H9 (cell line): ENCODE measurements at regions not wholly inside any gene's neighbourhood (a gene's known extent, or its start where the extent isn't known, plus 50 kb on each side); places are given as distances from the start of the nearest gene placed in this dataset.

Source experiments
- DNase-seq: peaks from one replicate; pipeline ENCODE4 v3.0.0-alpha.2; 2017
- H2AFZ ChIP-seq: one replicate; pipeline ENCODE4 v1.6.1; 2013; ENCODE audit warnings: mild to moderate bottlenecking, low read length, control low read depth, moderate library complexity
- H2AK5ac ChIP-seq: 2 replicates; pipeline ENCODE4 v1.6.1; 2013; ENCODE audit warnings: low read length, control low read depth, mixed read lengths; ENCODE audit not compliant: insufficient read length
- H2BK120ac ChIP-seq: one replicate; pipeline ENCODE4 v1.6.1; 2013; ENCODE audit warnings: low read depth, mild to moderate bottlenecking, low read length, control low read depth, inconsistent platforms; ENCODE audit not compliant: poor library complexity, severe bottlenecking
- H2BK12ac ChIP-seq: 2 replicates; pipeline ENCODE4 v1.6.1; 2013; ENCODE audit warnings: low read length, control low read depth, mixed read lengths, low read depth; ENCODE audit not compliant: insufficient read length
- H2BK15ac ChIP-seq: 2 replicates; pipeline ENCODE4 v1.6.1; 2013; ENCODE audit warnings: low read depth, low read length, control low read depth
- H2BK20ac ChIP-seq: one replicate; pipeline ENCODE4 v1.6.1; 2013; ENCODE audit warnings: low read depth, mild to moderate bottlenecking, low read length, control low read depth, inconsistent platforms; ENCODE audit not compliant: poor library complexity, severe bottlenecking
- H2BK5ac ChIP-seq: 2 replicates; pipeline ENCODE4 v1.6.1; 2013; ENCODE audit warnings: low read length, control low read depth, mixed read lengths; ENCODE audit not compliant: insufficient read length
- H3K14ac ChIP-seq: 2 replicates; pipeline ENCODE4 v1.6.1; 2013; ENCODE audit warnings: low read length, control low read depth; ENCODE audit not compliant: insufficient read depth
- H3K18ac ChIP-seq: 2 replicates; pipeline ENCODE4 v1.6.1; 2013; ENCODE audit warnings: low read depth, mild to moderate bottlenecking, mixed read lengths, low read length, control low read depth; ENCODE audit not compliant: insufficient read length
- H3K23ac ChIP-seq: 2 replicates; pipeline ENCODE4 v1.6.1; 2013; ENCODE audit warnings: low read length, control low read depth, mixed read lengths, low read depth; ENCODE audit not compliant: insufficient read length
- H3K23me2 ChIP-seq: 2 replicates; pipeline ENCODE4 v1.6.1; 2013; ENCODE audit warnings: low read depth, mild to moderate bottlenecking, mixed read lengths, low read length, control low read depth; ENCODE audit not compliant: insufficient read length, poor library complexity, severe bottlenecking
- H3K27ac ChIP-seq: 2 replicates; pipeline ENCODE4 v1.5.1; 2013; ENCODE audit warnings: low read length, control low read depth, mixed read lengths, low read depth; ENCODE audit not compliant: insufficient read length
- H3K27me3 ChIP-seq: 2 replicates; pipeline ENCODE4 v1.6.1; 2013; ENCODE audit warnings: low read length, control low read depth, inconsistent platforms; ENCODE audit not compliant: insufficient read depth
- H3K4ac ChIP-seq: 2 replicates; pipeline ENCODE4 v1.6.1; 2013; ENCODE audit warnings: low read depth, mild to moderate bottlenecking, control low read depth, inconsistent platforms, low read length, moderate library complexity
- H3K4me1 ChIP-seq: 2 replicates; pipeline ENCODE4 v1.6.1; 2013; ENCODE audit warnings: low read length, control low read depth, inconsistent platforms; ENCODE audit not compliant: insufficient read depth
- H3K4me2 ChIP-seq: 2 replicates; pipeline ENCODE4 v1.6.1; 2013; ENCODE audit warnings: low read length, control low read depth, mixed read lengths; ENCODE audit not compliant: insufficient read length, insufficient read depth
- H3K56ac ChIP-seq: 2 replicates; pipeline ENCODE4 v1.6.1; 2013; ENCODE audit warnings: low read depth, mild to moderate bottlenecking, mixed read lengths, low read length, control low read depth; ENCODE audit not compliant: insufficient read length
- H3K79me1 ChIP-seq: 2 replicates; pipeline ENCODE4 v1.6.1; 2013; ENCODE audit warnings: low read depth, mild to moderate bottlenecking, moderate library complexity, low read length, control low read depth, inconsistent platforms; ENCODE audit not compliant: insufficient read depth, poor library complexity, severe bottlenecking
- H3K79me2 ChIP-seq: 2 replicates; pipeline ENCODE4 v1.6.1; 2013; ENCODE audit warnings: low read length, control low read depth, inconsistent platforms; ENCODE audit not compliant: insufficient read depth
- H3K9ac ChIP-seq: 2 replicates; pipeline ENCODE4 v1.6.1; 2013; ENCODE audit warnings: low read length, control low read depth, mixed read lengths; ENCODE audit not compliant: insufficient read length; ENCODE audit errors: extremely low read depth
- H3K9me3 ChIP-seq: one replicate; pipeline ENCODE4 v1.6.1; 2013; ENCODE audit warnings: low read depth, low read length, inconsistent platforms; ENCODE audit not compliant: control insufficient read depth
- H3T11ph ChIP-seq: one replicate; pipeline ENCODE4 v1.6.1; 2013; ENCODE audit warnings: mild to moderate bottlenecking, low read length, control low read depth, inconsistent platforms
- H4K20me1 ChIP-seq: one replicate; pipeline ENCODE4 v1.6.1; 2013; ENCODE audit not compliant: control insufficient read depth, insufficient read length, insufficient read depth
- H4K5ac ChIP-seq: 2 replicates; pipeline ENCODE4 v1.6.1; 2013; ENCODE audit warnings: low read depth, mild to moderate bottlenecking, mixed read lengths, low read length, control low read depth; ENCODE audit not compliant: insufficient read length
- H4K8ac ChIP-seq: replicated peaks from 2 replicates; pipeline ENCODE4 v1.6.1; 2013; ENCODE audit warnings: low read length, control low read depth, mixed read lengths, low read depth; ENCODE audit not compliant: insufficient read length
- H4K91ac ChIP-seq: 2 replicates; pipeline ENCODE4 v1.6.1; 2013; ENCODE audit warnings: low read depth, mild to moderate bottlenecking, moderate library complexity, mixed read lengths, low read length, control low read depth; ENCODE audit not compliant: insufficient read length
- H3K27ac Mint-ChIP-seq, 3 experiments: 2 replicates in 2 of 3; 3 replicates in 1 of 3; pipeline ENCODE4 v1.8.0; 2020 to 2021; ENCODE audit warnings: mixed read lengths in 3 of 3, mild to moderate bottlenecking in 1 of 3, moderate library complexity in 1 of 3
- H3K27me3 Mint-ChIP-seq: 2 replicates; pipeline ENCODE4 v1.8.0; 2021; ENCODE audit warnings: low read depth, mild to moderate bottlenecking, moderate library complexity, mixed read lengths
- H3K36me3 Mint-ChIP-seq, 3 experiments: 2 replicates in 2 of 3; 3 replicates in 1 of 3; pipeline ENCODE4 v1.8.0; 2020 to 2021; ENCODE audit warnings: low read depth in 3 of 3, mixed read lengths in 3 of 3; ENCODE audit not compliant: insufficient read depth in 1 of 3
- H3K4me1 Mint-ChIP-seq, 2 experiments: 2 replicates each; pipeline ENCODE4 v1.8.0; 2020; ENCODE audit warnings: mixed read lengths in 2 of 2
- H3K4me3 Mint-ChIP-seq, 2 experiments: 2 replicates in 1 of 2; 3 replicates in 1 of 2; pipeline ENCODE4 v1.8.0; 2020 to 2021; ENCODE audit warnings: mild to moderate bottlenecking in 2 of 2, mixed read lengths in 2 of 2, moderate library complexity in 1 of 2
- H3K9me3 Mint-ChIP-seq, 2 experiments: 2 replicates in 1 of 2; 3 replicates in 1 of 2; pipeline ENCODE4 v1.8.0; 2020; ENCODE audit warnings: mild to moderate bottlenecking in 2 of 2, mixed read lengths in 2 of 2, moderate library complexity in 1 of 2
- CTCF ChIP-seq: fragments of 200-600 bp; sonication (generic); conservative IDR thresholded peaks from 3 replicates; pipeline ENCODE4 v1.8.0; 2021; ENCODE audit warnings: antibody characterized with exemption, mild to moderate bottlenecking

GRCh38 chr6:90354961-90355360 lies 58.3 kb upstream of the BACH2 start:
- no peak for DNase-seq
- H2BK120ac ChIP-seq = no peak overlapping the region
- H4K5ac ChIP-seq = no peak overlapping the region
- no peaks in the 10 kb centered on the region for H3K79me1 ChIP-seq
- no peak overlapping the region for H3K27ac ChIP-seq
- Mint-ChIP-seq H3K4me3 (no peak overlapping the region), H3K9me3 (no peaks in the 10 kb centered on the region), H3K27ac (no peak overlapping the region), H3K4me1 (peaks cover 11 to 12% of the 10 kb centered on the region in 2 experiments), H3K27me3 (no peaks in the 10 kb centered on the region; the same call in 1 of the 2 replicates), H3K36me3 (no peaks in the 10 kb centered on the region)
- H3K9ac ChIP-seq = no peak overlapping the region
- H3K56ac ChIP-seq = no peak overlapping the region
- no peaks in the 10 kb centered on the region for H3K23me2 ChIP-seq
- no peak overlapping the region for H2BK5ac ChIP-seq
- H3K4me1 ChIP-seq = peaks cover 2% of the 10 kb centered on the region; the same call in 1 of the 2 replicates
- no peak overlapping the region for H3K14ac ChIP-seq
- H2AFZ ChIP-seq = no peak overlapping the region
- no peak overlapping the region for H3K18ac ChIP-seq
- H2BK20ac ChIP-seq = no peak overlapping the region
- no peaks in the 10 kb centered on the region for H4K20me1 ChIP-seq
- no peak overlapping the region for H3K23ac ChIP-seq
- H4K8ac ChIP-seq = no peak overlapping the region
- no peak overlapping the region for H3T11ph ChIP-seq
- H2BK12ac ChIP-seq = no peak overlapping the region
- no peak overlapping the region for H3K4ac ChIP-seq
- H2BK15ac ChIP-seq = no peak overlapping the region
- no peak overlapping the region for H4K91ac ChIP-seq
- H3K79me2 ChIP-seq = no peaks in the 10 kb centered on the region
- H3K4me2 ChIP-seq = no peak overlapping the region
- no peak overlapping the region for H2AK5ac ChIP-seq
- no peaks in the 10 kb centered on the region for H3K9me3 ChIP-seq
- no peaks in the 10 kb centered on the region for H3K27me3 ChIP-seq
- no peak for TF ChIP-seq CTCF
